ENCODE measurements at regions not wholly inside any gene's neighbourhood (a gene's known extent, or its start where the extent isn't known, plus 50 kb on each side); places are given as distances from the start of the nearest gene placed in this dataset.
A peak's percentile ranks its signal among the peaks of the same experiment; 100 is the strongest.
"Not testable (repeated sequence)": the region's sequence is repeated elsewhere in the genome, so short reads cannot be mapped to it uniquely, and the experiment has no call there.

GRCh38 chr15:77877869-77878577, 199.5 kb downstream of the TBC1D2B start:
- DNase-seq (ENCODE audit: low read depth) = no peak

GRCh38 chr15:77876107-77876820, 201.2 kb downstream of the TBC1D2B start:
- not testable (repeated sequence) for DNase-seq (ENCODE audit: low read depth)

GRCh38 chr15:77875066-77875721, 202.3 kb downstream of the TBC1D2B start:
- DNase-seq (ENCODE audit: low read depth) = peak; percentile 19

- no peak for DNase-seq (ENCODE audit: low read depth)
Measured at GRCh38 chr15:77874063-77874462, 203.4 kb downstream of the TBC1D2B start.

- not testable (repeated sequence) for DNase-seq (ENCODE audit: low read depth)
Measured at GRCh38 chr15:77872521-77873425, 204.7 kb downstream of the TBC1D2B start.

- DNase-seq (ENCODE audit: low read depth) = no peak
Measured at GRCh38 chr15:77871852-77872371, 205.6 kb downstream of the TBC1D2B start.

GRCh38 chr15:77870195-77871065, 207.1 kb downstream of the TBC1D2B start:
- DNase-seq (ENCODE audit: low read depth) = peak; percentile 18

- DNase-seq (ENCODE audit: low read depth) = no peak
Measured at GRCh38 chr15:77869021-77869895, 208.3 kb downstream of the TBC1D2B start.

GRCh38 chr15:77868048-77868629, 209.4 kb downstream of the TBC1D2B start:
- DNase-seq (ENCODE audit: low read depth) = not testable (repeated sequence)

- no peak for DNase-seq (ENCODE audit: low read depth)
Measured at GRCh38 chr15:77867266-77868047, 210.1 kb downstream of the TBC1D2B start.

- DNase-seq (ENCODE audit: low read depth) = no peak
Measured at GRCh38 chr15:77866596-77867125, 210.8 kb downstream of the TBC1D2B start.

- no peak for DNase-seq (ENCODE audit: low read depth)
Measured at GRCh38 chr15:77866186-77866585, 211.3 kb downstream of the TBC1D2B start.

- DNase-seq (ENCODE audit: low read depth) = no peak
Measured at GRCh38 chr15:77865701-77866100, 211.8 kb downstream of the TBC1D2B start.

- no peak for DNase-seq (ENCODE audit: low read depth)
Measured at GRCh38 chr15:77865106-77865610, 212.4 kb downstream of the TBC1D2B start.

GRCh38 chr15:77864211-77865105, 213.1 kb downstream of the TBC1D2B start:
- DNase-seq (ENCODE audit: low read depth) = no peak

- DNase-seq (ENCODE audit: low read depth) = no peak
Measured at GRCh38 chr15:77863491-77864105, 213.9 kb downstream of the TBC1D2B start.
